PC-9 (cell line): ENCODE measurements at regions not wholly inside any gene's neighbourhood (a gene's known extent, or its start where the extent isn't known, plus 50 kb on each side); places are given as distances from the start of the nearest gene placed in this dataset.

Source experiments
- BruUV-seq: library from RNA; stranded (reverse); fragments of 400-500 nt; replicated peaks from 2 replicates; lab custom pipeline; 2021; lab: Mats Ljungman, UMichigan
- CTCF ChIA-PET: fragments of 300-600 bp; sonication (Branson Sonifier 250); formaldehyde crosslinking; loops from one replicate; lab custom pipeline; 2022; ENCODE audit warnings: antibody characterized with exemption; lab: Charles Lee
- POLR2A ChIA-PET: fragments of 300-600 bp; sonication (Branson Sonifier 250); formaldehyde crosslinking; loops from one replicate; lab custom pipeline; 2022; ENCODE audit warnings: antibody characterized with exemption; ENCODE audit not compliant: unreplicated experiment; lab: Charles Lee
- DNase-seq, 2 experiments: peaks; one replicate each; pipeline versions ENCODE4 v3.0.0 to v3.0.0-alpha.2; 2015 to 2022; ENCODE audit warnings: mixed read lengths in 1 of 2
- H2AFZ ChIP-seq: fragments of 200-600 bp; sonication (generic); 2 replicates; pipeline ENCODE4 v1.8.1; 2017; ENCODE audit warnings: antibody characterized with exemption
- H3F3A ChIP-seq: fragments of 200-600 bp; sonication (generic); 2 replicates; pipeline ENCODE4 v1.8.1; 2017; ENCODE audit warnings: antibody characterized with exemption, mild to moderate bottlenecking, low read depth; ENCODE audit not compliant: insufficient read depth
- H3K27ac ChIP-seq: fragments of 200-600 bp; sonication (generic); 2 replicates; pipeline ENCODE4 v1.6.1; 2016; ENCODE audit warnings: mixed run types
- H3K27me3 ChIP-seq: fragments of 200-600 bp; sonication (generic); 2 replicates; pipeline ENCODE4 v1.6.1; 2016; ENCODE audit warnings: low read depth, mixed run types; ENCODE audit not compliant: insufficient read depth
- H3K36me3 ChIP-seq: fragments of 200-600 bp; sonication (generic); 2 replicates; pipeline ENCODE4 v1.6.1; 2016; ENCODE audit warnings: low read depth, mixed run types
- H3K4me1 ChIP-seq: fragments of 200-600 bp; sonication (generic); replicated peaks from 2 replicates; pipeline ENCODE4 v1.6.1; 2016; ENCODE audit warnings: mixed run types; ENCODE audit not compliant: insufficient read depth
- H3K4me2 ChIP-seq: fragments of 200-600 bp; sonication (generic); 2 replicates; pipeline ENCODE4 v1.6.1; 2017; ENCODE audit warnings: mixed run types
- H3K4me3 ChIP-seq: fragments of 200-600 bp; sonication (generic); 2 replicates; pipeline ENCODE4 v1.6.1; 2016; ENCODE audit warnings: mixed run types
- H3K79me2 ChIP-seq: fragments of 200-600 bp; sonication (generic); 2 replicates; pipeline ENCODE4 v1.6.1; 2017; ENCODE audit warnings: low read depth, mixed run types
- H3K9me2 ChIP-seq: fragments of 200-600 bp; sonication (generic); 2 replicates; pipeline ENCODE4 v1.8.1; 2017; ENCODE audit warnings: mild to moderate bottlenecking; ENCODE audit not compliant: insufficient read depth
- H3K9me3 ChIP-seq: fragments of 200-600 bp; sonication (generic); 2 replicates; pipeline ENCODE4 v1.8.1; 2016; ENCODE audit warnings: low read depth; ENCODE audit not compliant: insufficient read depth
- H4K20me1 ChIP-seq: fragments of 200-600 bp; sonication (generic); 2 replicates; pipeline ENCODE4 v1.8.1; 2017; ENCODE audit not compliant: insufficient read depth
- CTCF ChIP-seq: fragments of 200-600 bp; sonication (generic); conservative IDR thresholded peaks from 2 replicates; pipeline ENCODE4 v1.6.1; 2017; ENCODE audit warnings: mixed run types, antibody characterized with exemption, mild to moderate bottlenecking, moderate library complexity
- EZH2 ChIP-seq: fragments of 200-600 bp; sonication (generic); IDR thresholded peaks from 2 replicates; pipeline ENCODE4 v1.8.0; 2017; ENCODE audit warnings: antibody characterized with exemption, low read depth
- intact Hi-C: fragments of 100-400 bp; cut with micrococcal nuclease; formaldehyde crosslinking; loops from one replicate; pipeline ENCODE4 v1.10.0; 2022; ENCODE audit not compliant: unreplicated experiment

DNA sequence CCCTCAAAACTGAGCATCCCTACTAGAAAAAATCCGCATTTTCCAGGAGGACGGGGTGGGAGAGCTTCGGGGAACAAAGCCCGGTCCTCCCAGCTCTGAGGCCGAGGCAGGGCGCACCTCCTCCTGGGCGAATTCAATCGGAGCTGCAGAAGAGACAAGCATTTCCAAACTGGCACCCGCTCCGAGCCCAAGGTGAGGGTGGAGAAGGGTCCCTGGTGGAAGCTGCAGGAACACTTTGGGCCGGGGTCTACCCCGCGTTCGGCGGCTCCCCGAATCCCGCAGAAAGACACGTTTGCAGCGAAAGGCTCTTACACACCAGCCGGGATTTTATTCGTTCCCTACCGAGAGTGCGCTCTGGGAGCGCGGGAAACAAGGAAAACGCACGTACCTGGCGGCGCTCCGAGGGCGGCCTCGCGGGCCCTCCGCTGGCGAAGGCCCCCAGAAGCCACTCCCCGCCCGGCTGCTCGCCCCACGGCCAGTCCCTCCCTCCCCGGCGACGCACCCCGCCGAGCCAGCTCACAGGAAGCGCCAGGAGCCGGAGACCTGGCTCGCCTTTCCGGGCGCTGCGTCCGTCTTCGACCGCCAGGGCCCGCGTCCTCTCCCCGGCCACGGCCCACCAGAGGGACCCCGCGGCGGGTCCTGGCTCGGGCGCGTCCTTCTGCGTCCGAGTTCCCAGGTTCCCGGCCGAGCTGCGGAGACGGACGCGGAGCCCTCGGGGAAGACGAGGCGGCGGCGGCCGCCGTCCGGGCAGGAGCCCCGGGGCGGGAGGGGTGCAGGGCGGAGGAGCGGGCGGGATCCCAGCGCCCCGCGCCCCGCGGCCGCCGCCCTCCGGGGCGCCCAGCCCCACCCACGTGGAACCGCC, 49.8 kb upstream of the BAHCC1 start:
- H2AFZ ChIP-seq: peak overlapping the region; percentile 55; the same call in 1 of the 2 replicates
- ChIA-PET CTCF (no interaction called here), POLR2A (interaction anchor here (0.6 to 1.0 kb wide), 7 partner anchors 20 to 174 kb away, joined by 3 to 17 read pairs (median 4); no protein-coding TSS in a partner anchor)
- H4K20me1 ChIP-seq: no peaks in the 10 kb centered on the region
- peak overlapping the region; percentile 92 for H3K4me2 ChIP-seq
- H3K4me3 ChIP-seq: peak overlapping the region; percentile 92
- peak overlapping the region; percentile 84 for H3K27ac ChIP-seq
- intact Hi-C loops: loop anchor here (1.0 kb wide), 1 partner anchor 20 kb away; no protein-coding TSS in a partner anchor
- H3F3A ChIP-seq: peaks cover 7% of the 10 kb centered on the region; the same call in 1 of the 2 replicates
- TF ChIP-seq CTCF (no peak; the same call in 1 of the 2 replicates), EZH2 (no peak)
- no peaks in the 10 kb centered on the region for H3K27me3 ChIP-seq
- BruUV-seq: TSS peak; percentile 54
- DNase-seq: peak; percentile 73 to 95
- peaks cover 4% of the 10 kb centered on the region for H3K4me1 ChIP-seq
- H3K79me2 ChIP-seq: peaks cover 50% of the 10 kb centered on the region
- no peaks in the 10 kb centered on the region for H3K36me3 ChIP-seq
- H3K9me2 ChIP-seq: no peaks in the 10 kb centered on the region
- no peaks in the 10 kb centered on the region for H3K9me3 ChIP-seq
